Tibial nerve (tissue), 4 donors: ENCODE measurements at regions not wholly inside any gene's neighbourhood (a gene's known extent, or its start where the extent isn't known, plus 50 kb on each side); places are given as distances from the start of the nearest gene placed in this dataset.

Experiments
- EP300 ChIP-seq, 2 donors: sonication (generic); formaldehyde crosslinking; IDR thresholded peaks; one replicate each; pipeline ENCODE4 v1.6.1; 2017; ENCODE audit warnings: antibody characterized with exemption in 2 of 2, mild to moderate bottlenecking in 1 of 2
- POLR2A ChIP-seq, 2 donors: fragments of 450-650 bp; IDR thresholded peaks; one replicate each; pipeline ENCODE4 v1.6.1; 2017; ENCODE audit warnings: antibody characterized with exemption in 2 of 2, mild to moderate bottlenecking in 2 of 2, moderate library complexity in 2 of 2
- TF ChIP-seq, protein P1 (sequence below), 5 experiments: fragments of 200-600 bp in 3 of 5; fragments of 450-650 bp in 2 of 5; sonication (generic) in 3 of 5; IDR thresholded peaks; one replicate each; pipeline ENCODE4 v1.5.1; 2016 to 2019; ENCODE audit warnings: antibody characterized with exemption in 5 of 5, mild to moderate bottlenecking in 3 of 5, moderate library complexity in 2 of 5

DNA sequence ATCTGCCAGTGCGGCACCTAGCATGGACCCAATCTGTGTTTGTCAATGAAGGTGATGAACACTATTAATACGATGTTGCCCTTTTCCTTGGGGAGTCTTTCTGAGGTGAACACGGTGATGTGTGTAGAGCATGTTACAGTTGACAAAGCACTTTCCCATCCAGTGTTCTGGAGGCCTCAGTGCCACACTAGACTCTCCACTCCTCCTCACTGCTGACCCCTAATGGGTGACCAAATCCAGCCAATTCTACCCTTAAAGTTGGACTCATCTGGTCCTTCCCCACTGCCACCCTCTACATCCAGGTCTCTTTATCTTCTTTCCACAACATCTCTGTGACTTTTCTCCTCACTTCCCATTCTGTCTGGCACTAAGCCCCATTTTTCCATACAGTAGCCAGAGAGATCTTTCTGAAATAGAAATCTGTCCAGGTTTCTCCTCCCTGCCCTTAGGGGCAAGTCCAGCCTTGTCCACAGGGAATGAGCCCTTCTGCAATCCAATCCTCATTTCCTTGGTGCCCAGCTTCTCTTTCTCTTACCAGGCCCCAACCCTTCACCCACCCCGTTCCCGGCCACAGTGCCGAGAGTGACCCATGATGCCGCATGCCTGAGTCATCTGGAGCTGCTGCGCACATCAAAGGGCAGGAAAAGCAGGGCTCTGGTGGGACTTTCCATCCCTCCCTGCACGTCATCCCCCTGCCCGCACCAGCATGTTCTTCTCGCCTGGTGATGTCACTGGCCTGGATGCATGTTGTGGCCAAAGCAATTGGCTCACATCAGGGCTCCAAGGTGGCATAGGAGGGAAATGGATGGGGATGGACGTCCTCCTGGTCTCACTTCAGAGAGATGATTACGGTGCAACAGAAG lies 64.2 kb downstream of the RASSF10 start:
- TF ChIP-seq, protein P1, sequence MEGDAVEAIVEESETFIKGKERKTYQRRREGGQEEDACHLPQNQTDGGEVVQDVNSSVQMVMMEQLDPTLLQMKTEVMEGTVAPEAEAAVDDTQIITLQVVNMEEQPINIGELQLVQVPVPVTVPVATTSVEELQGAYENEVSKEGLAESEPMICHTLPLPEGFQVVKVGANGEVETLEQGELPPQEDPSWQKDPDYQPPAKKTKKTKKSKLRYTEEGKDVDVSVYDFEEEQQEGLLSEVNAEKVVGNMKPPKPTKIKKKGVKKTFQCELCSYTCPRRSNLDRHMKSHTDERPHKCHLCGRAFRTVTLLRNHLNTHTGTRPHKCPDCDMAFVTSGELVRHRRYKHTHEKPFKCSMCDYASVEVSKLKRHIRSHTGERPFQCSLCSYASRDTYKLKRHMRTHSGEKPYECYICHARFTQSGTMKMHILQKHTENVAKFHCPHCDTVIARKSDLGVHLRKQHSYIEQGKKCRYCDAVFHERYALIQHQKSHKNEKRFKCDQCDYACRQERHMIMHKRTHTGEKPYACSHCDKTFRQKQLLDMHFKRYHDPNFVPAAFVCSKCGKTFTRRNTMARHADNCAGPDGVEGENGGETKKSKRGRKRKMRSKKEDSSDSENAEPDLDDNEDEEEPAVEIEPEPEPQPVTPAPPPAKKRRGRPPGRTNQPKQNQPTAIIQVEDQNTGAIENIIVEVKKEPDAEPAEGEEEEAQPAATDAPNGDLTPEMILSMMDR (IDR thresholded peaks at IDR 0.05), result no peak
- no peak for TF ChIP-seq POLR2A (IDR thresholded peaks at IDR 0.05)
- no peak for TF ChIP-seq EP300 (IDR thresholded peaks at IDR 0.05)
